ENCODE measurements at regions not wholly inside any gene's neighbourhood (a gene's known extent, or its start where the extent isn't known, plus 50 kb on each side); places are given as distances from the start of the nearest gene placed in this dataset.

DNA sequence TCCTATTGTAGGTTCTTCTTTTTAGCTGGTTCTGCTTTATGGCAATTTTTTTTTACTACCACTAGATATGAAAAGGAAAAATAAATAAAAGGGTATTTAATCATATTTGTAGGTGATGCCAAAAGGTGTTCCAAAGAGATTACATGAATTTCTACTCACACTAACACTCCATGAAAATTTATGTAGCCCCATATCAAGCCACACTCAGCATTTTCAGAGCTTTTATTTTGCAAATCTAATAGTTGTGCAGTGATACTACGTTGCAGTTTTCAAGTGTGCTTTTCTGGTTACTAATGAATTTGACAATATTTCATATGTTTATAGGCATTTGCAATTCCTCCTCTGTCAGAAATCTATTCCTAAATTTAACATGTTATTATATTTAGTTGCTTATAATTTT is 363.9 kb upstream of the TMEFF2 start:
- Histone ChIP-seq H2AK5ac (ENCODE audit: low read length, severe bottlenecking) (no peak overlapping the region), H2BK120ac (ENCODE audit: low read depth, low read length) (no peak overlapping the region), H3K9me3 (ENCODE audit: control insufficient read depth, low read length) (no peaks in the 10 kb centered on the region), H3K4me2 (ENCODE audit: low read length, poor library complexity, severe bottlenecking) (no peak overlapping the region), H3K14ac (ENCODE audit: low read length in 2 of 2) (no peak overlapping the region), H3K4me1 (ENCODE audit: control insufficient read depth, insufficient read depth, low read depth, low read length) (no peaks in the 10 kb centered on the region), H3K79me1 (replicated peaks; ENCODE audit: low read length, poor library complexity, severe bottlenecking) (no peaks in the 10 kb centered on the region), H4K8ac (ENCODE audit: low read length) (no peak overlapping the region), H3K4ac (ENCODE audit: low read depth in 1 of 2, low read length in 2 of 2) (no peak overlapping the region), H4K91ac (ENCODE audit: low read length) (no peak overlapping the region), H3K9ac (ENCODE audit: low read length) (no peak overlapping the region), H3K18ac (ENCODE audit: low read depth in 1 of 2, low read length in 2 of 2) (no peak overlapping the region), H3K36me3 (ENCODE audit: control insufficient read depth in 1 of 2, insufficient read depth in 2 of 2, low read depth in 1 of 2, low read length in 2 of 2) (no peaks in the 10 kb centered on the region), H2AFZ (ENCODE audit: low read depth, low read length) (no peak overlapping the region), H3K23ac (ENCODE audit: low read length in 2 of 2) (no peak overlapping the region), H2BK5ac (ENCODE audit: low read depth, low read length, poor library complexity, severe bottlenecking) (no peak overlapping the region), H2BK15ac (ENCODE audit: low read depth, poor library complexity, severe bottlenecking) (no peak overlapping the region), H3K27ac (ENCODE audit: low read length, poor library complexity, severe bottlenecking) (no peak overlapping the region), H3K27me3 (ENCODE audit: control insufficient read depth in 1 of 2, insufficient read depth in 1 of 2, low read length in 2 of 2) (no peaks in the 10 kb centered on the region), H3K4me3 (ENCODE audit: insufficient read depth in 1 of 2, low read depth in 1 of 2, low read length in 2 of 2) (no peak overlapping the region), H2BK12ac (ENCODE audit: low read length in 2 of 2) (no peak overlapping the region)
- DNase-seq: no peak
- WGBS: no CpG with 5 or more reads among the region's 1 CpG

DNA sequence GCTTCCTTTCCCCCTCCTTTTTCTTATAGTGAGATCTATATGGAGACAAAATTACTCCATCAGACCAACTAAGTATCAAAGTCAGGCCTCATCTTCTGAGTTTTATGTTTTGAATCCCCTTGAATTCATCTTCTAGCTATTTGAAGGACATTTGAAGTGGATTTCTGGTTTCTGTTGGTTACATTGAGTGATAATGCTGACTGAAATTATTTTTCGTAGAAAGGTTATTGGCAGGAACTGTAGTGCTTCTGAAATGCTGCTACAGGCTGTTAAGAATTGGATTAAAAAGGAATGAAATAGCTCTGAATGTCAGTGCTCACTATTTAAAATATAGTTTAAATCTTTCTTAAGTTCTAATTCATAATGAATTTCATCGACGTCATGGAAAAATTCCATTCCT is 361.0 kb upstream of the TMEFF2 start:
- Histone ChIP-seq H3K9ac (ENCODE audit: low read length) (no peak overlapping the region), H3K18ac (ENCODE audit: low read depth in 1 of 2, low read length in 2 of 2) (no peak overlapping the region), H2BK15ac (ENCODE audit: low read depth, poor library complexity, severe bottlenecking) (no peak overlapping the region), H2BK120ac (ENCODE audit: low read depth, low read length) (no peak overlapping the region), H3K27ac (ENCODE audit: low read length, poor library complexity, severe bottlenecking) (no peak overlapping the region), H3K4me1 (ENCODE audit: control insufficient read depth, insufficient read depth, low read depth, low read length) (no peaks in the 10 kb centered on the region), H3K4ac (ENCODE audit: low read depth in 1 of 2, low read length in 2 of 2) (no peak overlapping the region), H2BK12ac (ENCODE audit: low read length in 2 of 2) (no peak overlapping the region), H3K4me2 (ENCODE audit: low read length, poor library complexity, severe bottlenecking) (no peak overlapping the region), H2AK5ac (ENCODE audit: low read length, severe bottlenecking) (no peak overlapping the region), H3K9me3 (ENCODE audit: control insufficient read depth, low read length) (no peaks in the 10 kb centered on the region), H2AFZ (ENCODE audit: low read depth, low read length) (no peak overlapping the region), H3K23ac (ENCODE audit: low read length in 2 of 2) (no peak overlapping the region), H3K14ac (ENCODE audit: low read length in 2 of 2) (no peak overlapping the region), H3K27me3 (ENCODE audit: control insufficient read depth in 1 of 2, insufficient read depth in 1 of 2, low read length in 2 of 2) (no peaks in the 10 kb centered on the region), H4K91ac (ENCODE audit: low read length) (no peak overlapping the region), H3K36me3 (ENCODE audit: control insufficient read depth in 1 of 2, insufficient read depth in 2 of 2, low read depth in 1 of 2, low read length in 2 of 2) (no peaks in the 10 kb centered on the region), H2BK5ac (ENCODE audit: low read depth, low read length, poor library complexity, severe bottlenecking) (no peak overlapping the region), H4K8ac (ENCODE audit: low read length) (no peak overlapping the region), H3K79me1 (replicated peaks; ENCODE audit: low read length, poor library complexity, severe bottlenecking) (no peaks in the 10 kb centered on the region), H3K4me3 (ENCODE audit: insufficient read depth in 1 of 2, low read depth in 1 of 2, low read length in 2 of 2) (no peak overlapping the region)
- 56% methylated on average over 1 of the region's 3 CpGs for WGBS
- no peak for DNase-seq

DNA sequence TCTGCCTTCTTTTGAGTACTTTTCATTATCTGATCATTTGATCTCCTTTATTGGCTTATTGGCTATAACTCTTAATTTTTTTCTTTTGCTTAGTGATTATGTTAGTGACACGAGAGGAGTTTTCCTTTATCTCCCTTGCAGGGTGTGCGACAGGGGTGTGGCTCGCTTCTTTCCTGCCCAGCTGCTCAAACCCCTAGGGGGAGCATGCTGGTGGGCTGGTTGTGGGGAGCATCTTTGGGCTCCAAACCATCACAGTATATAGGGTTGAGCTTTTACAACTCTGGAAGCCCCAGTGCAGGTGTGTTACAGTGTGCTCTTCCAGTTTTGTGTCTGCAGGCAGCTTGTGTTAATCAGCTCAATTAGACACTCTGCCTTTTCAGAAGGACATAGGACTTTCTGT is 357.0 kb upstream of the TMEFF2 start:
- Histone ChIP-seq H2BK5ac (ENCODE audit: low read depth, low read length, poor library complexity, severe bottlenecking) (no peak overlapping the region), H3K23ac (ENCODE audit: low read length in 2 of 2) (no peak overlapping the region), H3K4me2 (ENCODE audit: low read length, poor library complexity, severe bottlenecking) (no peak overlapping the region), H3K4me3 (ENCODE audit: insufficient read depth in 1 of 2, low read depth in 1 of 2, low read length in 2 of 2) (no peak overlapping the region), H3K9ac (ENCODE audit: low read length) (no peak overlapping the region), H3K14ac (ENCODE audit: low read length in 2 of 2) (no peak overlapping the region), H2AFZ (ENCODE audit: low read depth, low read length) (no peak overlapping the region), H3K27ac (ENCODE audit: low read length, poor library complexity, severe bottlenecking) (no peak overlapping the region), H3K27me3 (ENCODE audit: control insufficient read depth in 1 of 2, insufficient read depth in 1 of 2, low read length in 2 of 2) (no peaks in the 10 kb centered on the region), H2BK12ac (ENCODE audit: low read length in 2 of 2) (no peak overlapping the region), H4K8ac (ENCODE audit: low read length) (no peak overlapping the region), H4K91ac (ENCODE audit: low read length) (no peak overlapping the region), H2BK15ac (ENCODE audit: low read depth, poor library complexity, severe bottlenecking) (no peak overlapping the region), H3K9me3 (ENCODE audit: control insufficient read depth, low read length) (no peaks in the 10 kb centered on the region), H3K4me1 (ENCODE audit: control insufficient read depth, insufficient read depth, low read depth, low read length) (no peaks in the 10 kb centered on the region), H2BK120ac (ENCODE audit: low read depth, low read length) (no peak overlapping the region), H3K4ac (ENCODE audit: low read depth in 1 of 2, low read length in 2 of 2) (no peak overlapping the region), H2AK5ac (ENCODE audit: low read length, severe bottlenecking) (no peak overlapping the region), H3K18ac (ENCODE audit: low read depth in 1 of 2, low read length in 2 of 2) (no peak overlapping the region), H3K79me1 (replicated peaks; ENCODE audit: low read length, poor library complexity, severe bottlenecking) (no peaks in the 10 kb centered on the region), H3K36me3 (ENCODE audit: control insufficient read depth in 1 of 2, insufficient read depth in 2 of 2, low read depth in 1 of 2, low read length in 2 of 2) (no peaks in the 10 kb centered on the region)
- 83% methylated on average over 3 of the region's 3 CpGs for WGBS
- no peak for DNase-seq

DNA sequence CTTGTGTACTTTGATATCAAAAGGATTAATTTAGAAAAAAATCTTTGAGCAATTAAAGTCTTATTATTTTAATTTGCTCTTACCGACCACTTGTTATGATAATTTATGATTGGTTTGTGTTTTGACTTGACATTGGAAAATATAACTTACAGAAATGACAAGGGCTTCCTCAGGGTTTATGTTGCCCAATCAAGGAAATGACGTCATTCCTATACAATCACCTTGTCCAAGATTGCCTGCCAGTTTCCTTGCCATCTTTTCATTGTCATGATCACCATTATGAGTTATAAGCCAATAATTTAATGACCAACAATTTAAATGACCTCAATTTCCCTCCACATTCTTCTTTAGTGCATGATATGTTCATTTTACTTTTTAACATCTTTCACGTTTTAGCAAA is 351.8 kb upstream of the TMEFF2 start:
- WGBS: 90% methylated on average over 2 of the region's 3 CpGs
- Histone ChIP-seq H2BK15ac (ENCODE audit: low read depth, poor library complexity, severe bottlenecking) (no peak overlapping the region), H3K4me3 (ENCODE audit: insufficient read depth in 1 of 2, low read depth in 1 of 2, low read length in 2 of 2) (no peak overlapping the region), H2BK120ac (ENCODE audit: low read depth, low read length) (no peak overlapping the region), H3K4me1 (ENCODE audit: control insufficient read depth, insufficient read depth, low read depth, low read length) (peaks cover 2% of the 10 kb centered on the region), H3K14ac (ENCODE audit: low read length in 2 of 2) (no peak overlapping the region), H2BK12ac (ENCODE audit: low read length in 2 of 2) (no peak overlapping the region), H2BK5ac (ENCODE audit: low read depth, low read length, poor library complexity, severe bottlenecking) (no peak overlapping the region), H3K23ac (ENCODE audit: low read length in 2 of 2) (no peak overlapping the region), H2AFZ (ENCODE audit: low read depth, low read length) (no peak overlapping the region), H4K91ac (ENCODE audit: low read length) (no peak overlapping the region), H3K4me2 (ENCODE audit: low read length, poor library complexity, severe bottlenecking) (no peak overlapping the region), H3K27me3 (ENCODE audit: control insufficient read depth in 1 of 2, insufficient read depth in 1 of 2, low read length in 2 of 2) (no peaks in the 10 kb centered on the region), H3K18ac (ENCODE audit: low read depth in 1 of 2, low read length in 2 of 2) (no peak overlapping the region), H3K27ac (ENCODE audit: low read length, poor library complexity, severe bottlenecking) (no peak overlapping the region), H3K9ac (ENCODE audit: low read length) (no peak overlapping the region), H4K8ac (ENCODE audit: low read length) (no peak overlapping the region), H3K36me3 (ENCODE audit: control insufficient read depth in 1 of 2, insufficient read depth in 2 of 2, low read depth in 1 of 2, low read length in 2 of 2) (no peaks in the 10 kb centered on the region), H2AK5ac (ENCODE audit: low read length, severe bottlenecking) (no peak overlapping the region), H3K4ac (ENCODE audit: low read depth in 1 of 2, low read length in 2 of 2) (no peak overlapping the region), H3K79me1 (replicated peaks; ENCODE audit: low read length, poor library complexity, severe bottlenecking) (no peaks in the 10 kb centered on the region), H3K9me3 (ENCODE audit: control insufficient read depth, low read length) (no peaks in the 10 kb centered on the region)
- no peak for DNase-seq
